PC-3 (cell line): ENCODE measurements at regions not wholly inside any gene's neighbourhood (a gene's known extent, or its start where the extent isn't known, plus 50 kb on each side); places are given as distances from the start of the nearest gene placed in this dataset.

Experiments
- ATAC-seq: fragments of 200-7000 bp; cut with Tn5 transposase; 2 replicates; pipeline ENCODE4 v1.9.1; 2020; ENCODE audit warnings: mild to moderate bottlenecking, moderate library complexity
- BruUV-seq: library from RNA; stranded (reverse); fragments of 400-500 nt; replicated peaks from 2 replicates; lab custom pipeline; 2021; lab: Mats Ljungman, UMichigan
- CTCF ChIA-PET: fragments of 300-600 bp; sonication (Branson Sonifier 250); formaldehyde crosslinking; loops from one replicate; lab custom pipeline; 2022; ENCODE audit warnings: antibody characterized with exemption; lab: Charles Lee
- POLR2A ChIA-PET: fragments of 300-600 bp; sonication (Branson Sonifier 250); formaldehyde crosslinking; loops from one replicate; lab custom pipeline; 2022; ENCODE audit warnings: antibody characterized with exemption; ENCODE audit not compliant: unreplicated experiment; lab: Charles Lee
- DNase-seq: peaks from one replicate; pipeline ENCODE4 v3.0.0-alpha.2; 2015
- H2AFZ ChIP-seq: fragments of 300-600 bp; sonication (generic); 2 replicates; pipeline ENCODE4 v1.6.0; 2016; ENCODE audit warnings: antibody characterized with exemption, low read length
- H3F3A ChIP-seq: fragments of 300-600 bp; sonication (generic); one replicate; pipeline ENCODE4 v1.6.0; 2017; ENCODE audit warnings: antibody characterized with exemption, low read length, control low read depth, mild to moderate bottlenecking; ENCODE audit not compliant: unreplicated experiment
- H3K27ac ChIP-seq: fragments of 300-600 bp; sonication (generic); 2 replicates; pipeline ENCODE4 v1.5.1; 2016; ENCODE audit warnings: mild to moderate bottlenecking, low read length
- H3K27me3 ChIP-seq: fragments of 300-600 bp; sonication (generic); 2 replicates; pipeline ENCODE4 v1.6.1; 2016; ENCODE audit warnings: low read length, mixed read lengths
- H3K36me3 ChIP-seq: fragments of 300-600 bp; sonication (generic); 2 replicates; pipeline ENCODE4 v1.6.1; 2016; ENCODE audit warnings: low read depth, mixed run types, low read length, mixed read lengths
- H3K4me1 ChIP-seq: fragments of 300-600 bp; sonication (generic); 2 replicates; pipeline ENCODE4 v1.5.1; 2016; ENCODE audit warnings: low read length; ENCODE audit not compliant: insufficient read depth
- H3K4me2 ChIP-seq: fragments of 300-600 bp; sonication (generic); 2 replicates; pipeline ENCODE4 v1.6.0; 2016; ENCODE audit warnings: low read length
- H3K4me3 ChIP-seq: fragments of 300-600 bp; sonication (generic); 2 replicates; pipeline ENCODE4 v1.5.1; 2016; ENCODE audit warnings: mild to moderate bottlenecking, low read length, mixed read lengths
- H3K79me2 ChIP-seq: fragments of 300-600 bp; sonication (generic); 2 replicates; pipeline ENCODE4 v1.6.1; 2017; ENCODE audit warnings: low read length, mixed read lengths
- H3K9ac ChIP-seq: fragments of 300-600 bp; sonication (generic); 2 replicates; pipeline ENCODE4 v1.6.0; 2016; ENCODE audit warnings: mild to moderate bottlenecking, low read length
- H3K9me2 ChIP-seq: fragments of 300-600 bp; sonication (generic); replicated peaks from 2 replicates; pipeline ENCODE4 v1.6.1; 2016; ENCODE audit warnings: mixed run types, low read length, mixed read lengths
- H3K9me3 ChIP-seq: fragments of 300-600 bp; sonication (generic); 2 replicates; pipeline ENCODE4 v1.6.1; 2016; ENCODE audit warnings: low read length, mixed read lengths
- H4K20me1 ChIP-seq: fragments of 300-600 bp; sonication (generic); 2 replicates; pipeline ENCODE4 v1.6.1; 2016; ENCODE audit warnings: low read length, mixed read lengths
- EZH2 ChIP-seq: fragments of 300-600 bp; sonication (generic); IDR thresholded peaks from one replicate; pipeline ENCODE4 v1.6.1; 2017; ENCODE audit warnings: antibody characterized with exemption, mild to moderate bottlenecking, low read length; ENCODE audit not compliant: unreplicated experiment
- EZH2phosphoT487 ChIP-seq: fragments of 300-600 bp; sonication (generic); IDR thresholded peaks from 2 replicates; pipeline ENCODE4 v1.6.1; 2018; ENCODE audit warnings: mild to moderate bottlenecking, antibody characterized with exemption, low read length, borderline replicate concordance
- intact Hi-C: fragments of 100-400 bp; cut with micrococcal nuclease; formaldehyde crosslinking; loops from 2 replicates; pipeline ENCODE4 v1.9.0; 2023
- TF ChIP-seq, protein P1 (sequence below): fragments of 300-600 bp; sonication (generic); conservative IDR thresholded peaks from 2 replicates; pipeline ENCODE4 v1.5.1; 2017; ENCODE audit warnings: antibody characterized with exemption, low read depth, mild to moderate bottlenecking, low read length

DNA sequence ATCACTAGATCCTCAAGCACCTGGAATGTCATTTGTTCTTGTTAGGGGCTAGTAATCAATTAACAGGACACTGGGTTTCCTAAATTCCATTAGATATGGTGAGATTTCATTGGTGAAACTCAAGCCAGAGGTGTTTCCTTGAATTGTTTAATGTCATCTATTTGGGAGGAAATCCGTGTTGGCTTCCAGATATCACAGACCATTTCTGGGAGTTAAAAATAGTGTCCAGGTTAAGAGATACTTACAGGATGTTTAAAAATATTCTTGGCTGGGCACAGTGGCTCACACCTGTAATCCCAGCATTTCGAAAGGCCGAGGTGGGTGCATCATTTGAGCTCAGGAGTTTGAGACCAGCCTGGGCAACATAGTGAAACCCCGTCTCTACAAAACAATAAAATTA lies 688.3 kb upstream of the WWC1 start:
- no peak overlapping the region for H2AFZ ChIP-seq
- intact Hi-C loops: no loop called here
- ChIA-PET CTCF (no interaction called here), POLR2A (no interaction called here)
- no peaks in the 10 kb centered on the region for H3K36me3 ChIP-seq
- H3K9ac ChIP-seq: no peak overlapping the region
- no peaks in the 10 kb centered on the region for H3K9me3 ChIP-seq
- no TSS peak for BruUV-seq
- no peaks in the 10 kb centered on the region for H3K9me2 ChIP-seq
- ATAC-seq (no peak), DNase-seq (no peak)
- no peaks in the 10 kb centered on the region for H3K4me1 ChIP-seq
- H3K4me2 ChIP-seq: no peak overlapping the region
- TF ChIP-seq EZH2: no peak
- no peaks in the 10 kb centered on the region for H3F3A ChIP-seq
- no peak overlapping the region for H3K4me3 ChIP-seq
- no peaks in the 10 kb centered on the region for H4K20me1 ChIP-seq
- no peaks in the 10 kb centered on the region for H3K79me2 ChIP-seq
- H3K27ac ChIP-seq: no peak overlapping the region
- H3K27me3 ChIP-seq: peaks cover 65% of the 10 kb centered on the region

DNA sequence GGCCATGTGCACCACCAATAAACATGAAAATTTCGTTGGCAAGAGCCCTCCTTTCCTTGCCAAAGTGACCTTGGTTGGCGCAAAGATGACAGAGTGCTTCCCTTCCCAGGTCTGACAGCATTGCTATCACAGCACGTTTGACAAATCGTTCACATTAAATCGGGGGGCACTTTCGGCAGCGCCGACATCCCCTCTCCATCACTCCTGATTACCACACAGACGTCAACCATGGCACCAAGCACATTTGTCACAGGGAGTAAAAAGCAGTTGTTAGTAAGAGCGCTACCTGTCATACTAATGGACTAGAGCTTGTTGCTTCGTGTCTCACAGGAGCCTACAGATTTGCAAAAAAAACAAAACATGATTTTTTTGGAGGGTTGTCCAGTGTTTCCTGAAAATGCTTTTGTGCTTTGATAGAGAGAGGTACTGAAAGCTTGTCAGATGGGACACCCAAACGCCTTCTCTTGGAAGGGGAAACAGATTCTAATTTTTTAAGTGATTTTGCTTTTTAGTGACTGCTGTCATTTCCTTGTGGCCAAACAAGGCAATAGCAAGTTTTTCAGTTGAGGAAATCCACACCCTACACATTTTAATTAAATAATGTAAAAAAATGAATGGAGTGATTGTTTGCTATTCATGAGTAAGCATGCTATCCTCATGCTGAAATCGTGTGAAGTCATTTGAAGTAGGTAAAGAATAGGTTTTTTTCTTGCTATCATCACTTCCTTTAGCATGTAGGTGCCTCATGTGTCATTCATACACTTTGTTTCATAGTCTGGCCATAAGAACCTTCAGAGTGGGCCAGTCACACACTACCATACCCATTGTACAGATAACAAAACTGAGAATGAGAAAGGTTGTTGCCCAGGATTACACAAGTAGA lies 682.8 kb upstream of the WWC1 start:
- no peak overlapping the region for H3K27ac ChIP-seq
- no peak overlapping the region for H3K4me3 ChIP-seq
- ChIA-PET CTCF (no interaction called here), POLR2A (no interaction called here)
- ATAC-seq: no peak
- BruUV-seq: no TSS peak
- DNase-seq: peak; percentile 7
- H3K79me2 ChIP-seq: no peaks in the 10 kb centered on the region
- H3K9ac ChIP-seq: no peak overlapping the region
- H3K4me2 ChIP-seq: no peak overlapping the region
- H4K20me1 ChIP-seq: no peaks in the 10 kb centered on the region
- no peaks in the 10 kb centered on the region for H3K9me3 ChIP-seq
- intact Hi-C loops: no loop called here
- TF ChIP-seq, protein P1, sequence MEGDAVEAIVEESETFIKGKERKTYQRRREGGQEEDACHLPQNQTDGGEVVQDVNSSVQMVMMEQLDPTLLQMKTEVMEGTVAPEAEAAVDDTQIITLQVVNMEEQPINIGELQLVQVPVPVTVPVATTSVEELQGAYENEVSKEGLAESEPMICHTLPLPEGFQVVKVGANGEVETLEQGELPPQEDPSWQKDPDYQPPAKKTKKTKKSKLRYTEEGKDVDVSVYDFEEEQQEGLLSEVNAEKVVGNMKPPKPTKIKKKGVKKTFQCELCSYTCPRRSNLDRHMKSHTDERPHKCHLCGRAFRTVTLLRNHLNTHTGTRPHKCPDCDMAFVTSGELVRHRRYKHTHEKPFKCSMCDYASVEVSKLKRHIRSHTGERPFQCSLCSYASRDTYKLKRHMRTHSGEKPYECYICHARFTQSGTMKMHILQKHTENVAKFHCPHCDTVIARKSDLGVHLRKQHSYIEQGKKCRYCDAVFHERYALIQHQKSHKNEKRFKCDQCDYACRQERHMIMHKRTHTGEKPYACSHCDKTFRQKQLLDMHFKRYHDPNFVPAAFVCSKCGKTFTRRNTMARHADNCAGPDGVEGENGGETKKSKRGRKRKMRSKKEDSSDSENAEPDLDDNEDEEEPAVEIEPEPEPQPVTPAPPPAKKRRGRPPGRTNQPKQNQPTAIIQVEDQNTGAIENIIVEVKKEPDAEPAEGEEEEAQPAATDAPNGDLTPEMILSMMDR: 0 out of 2 replicates have a peak, but pooled peaks have one; percentile 20
- TF ChIP-seq EZH2phosphoT487: no peak
- H3K27me3 ChIP-seq: peaks cover 35% of the 10 kb centered on the region; the same call in 1 of the 2 replicates
- H3K4me1 ChIP-seq: no peaks in the 10 kb centered on the region
- no peaks in the 10 kb centered on the region for H3F3A ChIP-seq
- H2AFZ ChIP-seq: no peak overlapping the region
- H3K9me2 ChIP-seq: no peaks in the 10 kb centered on the region
- H3K36me3 ChIP-seq: no peaks in the 10 kb centered on the region

DNA sequence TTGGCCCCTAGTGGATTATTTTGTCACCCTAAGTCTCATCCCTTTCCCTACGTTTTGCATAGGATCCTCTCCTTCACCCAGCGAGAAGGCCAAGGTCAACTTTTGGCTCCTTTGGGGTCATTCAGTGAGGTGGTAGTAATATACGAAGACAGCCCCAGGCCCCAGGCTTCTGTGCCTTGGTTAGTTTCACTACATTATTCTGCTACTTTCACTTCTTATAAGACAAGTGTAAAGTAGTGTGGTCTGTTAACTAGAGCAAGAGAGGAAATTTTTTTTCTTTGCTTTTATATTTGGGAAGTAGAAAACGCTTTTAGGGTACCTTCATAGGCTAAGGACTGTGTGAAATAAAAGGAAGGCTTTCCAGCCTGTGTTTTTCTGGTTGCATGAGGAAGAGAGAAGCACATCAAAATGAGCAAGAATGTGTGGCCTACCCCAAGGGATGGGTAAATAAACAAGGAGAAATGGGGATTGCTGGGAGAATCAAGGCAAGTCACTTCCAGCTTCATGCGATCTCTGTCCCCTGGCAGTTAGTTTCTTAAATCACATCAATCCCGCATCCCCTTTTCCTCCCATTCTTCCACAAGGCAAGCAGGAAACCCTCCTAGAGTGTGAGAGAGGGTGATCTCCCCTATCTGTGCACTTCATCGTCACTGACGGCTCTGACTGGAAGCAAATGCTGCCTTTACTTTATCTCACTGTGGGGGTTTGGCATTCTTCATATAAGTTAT lies 677.0 kb upstream of the WWC1 start:
- DNase-seq (no peak), ATAC-seq (no peak)
- H3K27ac ChIP-seq: no peak overlapping the region
- no peaks in the 10 kb centered on the region for H3K9me3 ChIP-seq
- no peak overlapping the region for H3K4me2 ChIP-seq
- no peaks in the 10 kb centered on the region for H4K20me1 ChIP-seq
- H3K9me2 ChIP-seq: no peaks in the 10 kb centered on the region
- TF ChIP-seq, protein P1: no peak
- no peak for TF ChIP-seq EZH2phosphoT487
- no peak for TF ChIP-seq EZH2
- H3K79me2 ChIP-seq: no peaks in the 10 kb centered on the region
- H3F3A ChIP-seq: no peaks in the 10 kb centered on the region
- H3K36me3 ChIP-seq: no peaks in the 10 kb centered on the region
- no peak overlapping the region for H3K4me3 ChIP-seq
- no peaks in the 10 kb centered on the region for H3K4me1 ChIP-seq
- intact Hi-C loops: no loop called here
- ChIA-PET CTCF (no interaction called here), POLR2A (no interaction called here)
- H3K9ac ChIP-seq: no peak overlapping the region
- peaks cover 67% of the 10 kb centered on the region for H3K27me3 ChIP-seq
- BruUV-seq: no TSS peak
- no peak overlapping the region for H2AFZ ChIP-seq
